Right lung (tissue), 2 donors: ENCODE measurements at regions not wholly inside any gene's neighbourhood (a gene's known extent, or its start where the extent isn't known, plus 50 kb on each side); places are given as distances from the start of the nearest gene placed in this dataset.

Experiments used
- DNase-seq, 2 donors: peaks; one replicate each; pipeline ENCODE4 v3.0.0-alpha.2; 2013

- DNase-seq: no peak
Observed at GRCh38 chr3:83302091-83302490, 1540.6 kb upstream of the GBE1 start.

- DNase-seq: no peak
Observed at GRCh38 chr3:83317605-83318004, 1556.2 kb upstream of the GBE1 start.

- DNase-seq: no peak
Observed at GRCh38 chr3:83320726-83321125, 1559.3 kb upstream of the GBE1 start.

- DNase-seq: no peak
Observed at GRCh38 chr3:83321457-83321856, 1560.0 kb upstream of the GBE1 start.

DNA sequence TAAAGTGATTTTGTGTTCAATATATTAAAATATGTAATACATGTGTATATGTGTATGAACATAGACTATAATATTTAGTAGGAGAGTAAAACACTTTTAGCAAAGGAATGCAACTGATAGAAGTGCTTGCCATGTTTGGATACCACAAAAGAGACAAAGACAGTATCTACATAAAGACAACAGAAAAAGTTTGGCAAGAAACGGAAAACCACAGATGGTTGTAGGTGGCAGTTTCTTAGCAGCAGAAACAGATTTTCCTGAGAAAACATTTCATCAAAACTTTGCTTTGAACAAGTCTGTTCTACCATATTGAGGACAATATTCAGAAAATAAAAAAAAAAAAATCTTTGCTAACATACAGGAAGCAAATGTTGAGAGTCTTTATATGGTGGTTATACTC is 1560.4 kb upstream of the GBE1 start:
- DNase-seq: no peak

DNA sequence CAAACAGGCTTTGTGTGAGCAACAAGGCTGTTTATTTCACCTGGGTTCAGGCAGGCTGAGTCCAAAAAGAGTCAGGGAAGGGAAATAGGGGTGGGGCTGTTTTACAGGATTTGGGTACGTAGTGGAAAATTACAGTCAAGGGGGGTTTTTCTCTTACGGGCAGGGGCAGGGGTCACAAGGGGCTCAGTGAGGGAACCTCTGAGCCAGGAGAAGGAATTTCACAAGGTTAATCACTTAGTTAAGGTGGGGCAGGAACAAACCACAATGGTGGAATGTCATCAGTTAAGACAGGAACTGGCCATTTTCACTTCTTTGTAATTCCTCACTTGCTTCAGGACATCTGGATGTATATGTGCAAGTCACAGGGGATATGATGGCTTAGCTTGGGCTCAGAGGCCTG is 1592.8 kb upstream of the GBE1 start:
- DNase-seq: no peak

DNA sequence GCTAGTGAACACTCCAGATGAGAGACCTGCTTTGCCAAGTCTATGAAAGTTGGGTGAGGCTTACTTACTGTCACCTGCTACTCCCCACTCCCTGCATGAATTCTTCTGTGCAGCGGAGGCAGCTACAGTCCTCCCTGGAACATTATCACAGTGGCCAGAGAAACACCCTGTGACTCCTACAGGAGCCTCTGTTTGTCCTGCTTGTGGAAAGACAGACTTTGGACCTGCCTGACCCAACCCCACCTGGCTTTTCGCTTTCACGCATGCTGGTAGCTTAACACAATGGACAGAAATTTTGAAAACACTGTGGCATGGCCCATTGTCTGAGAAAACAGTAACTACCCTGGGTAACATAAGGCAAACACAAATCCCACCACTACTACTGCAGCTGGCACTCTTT is 1565.5 kb upstream of the CADM2 start:
- no peak for DNase-seq

- no peak for DNase-seq
Observed at GRCh38 chr3:83403927-83404326, 1554.9 kb upstream of the CADM2 start.

DNA sequence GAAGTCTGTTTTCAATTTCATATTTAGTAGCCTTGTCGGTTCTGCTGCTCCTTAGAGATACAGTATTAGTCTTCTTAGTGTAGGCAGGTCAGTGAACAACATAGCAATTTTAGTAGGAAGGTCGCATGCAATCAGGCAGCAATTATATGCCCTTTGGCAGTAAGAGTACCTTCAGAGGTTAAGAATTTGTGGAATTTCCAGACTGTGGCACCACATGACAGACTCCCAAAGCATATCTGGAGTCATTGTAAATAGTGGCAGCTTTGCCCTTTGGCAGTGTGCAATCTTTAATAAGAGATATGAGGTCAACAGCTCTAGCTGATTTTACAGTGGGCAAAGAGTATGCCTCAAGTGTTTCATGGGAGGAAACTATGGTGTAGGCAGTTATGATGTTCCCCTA is 1532.5 kb upstream of the CADM2 start:
- DNase-seq: no peak

- no peak for DNase-seq
Observed at GRCh38 chr3:83434880-83435587, 1523.8 kb upstream of the CADM2 start.

DNA sequence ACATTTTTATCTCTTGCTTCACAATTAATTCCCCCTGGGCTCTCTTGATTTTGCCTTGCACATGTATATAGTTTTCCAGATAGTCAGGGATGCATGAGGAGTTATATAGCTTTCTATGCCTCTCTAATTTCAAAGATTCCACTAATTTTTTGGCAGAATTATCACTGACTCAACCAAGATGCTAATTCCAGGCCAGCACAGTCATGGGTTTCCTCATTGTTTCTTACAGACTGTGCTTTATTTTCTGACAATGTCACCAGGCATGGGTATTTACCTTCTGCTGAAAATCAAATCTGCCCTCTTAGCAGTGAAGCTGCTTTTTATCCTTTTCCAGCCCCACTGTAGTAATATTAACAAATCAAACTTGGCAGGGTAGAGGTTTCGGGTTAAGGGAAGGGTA is 1520.6 kb upstream of the CADM2 start:
- DNase-seq: no peak

DNA sequence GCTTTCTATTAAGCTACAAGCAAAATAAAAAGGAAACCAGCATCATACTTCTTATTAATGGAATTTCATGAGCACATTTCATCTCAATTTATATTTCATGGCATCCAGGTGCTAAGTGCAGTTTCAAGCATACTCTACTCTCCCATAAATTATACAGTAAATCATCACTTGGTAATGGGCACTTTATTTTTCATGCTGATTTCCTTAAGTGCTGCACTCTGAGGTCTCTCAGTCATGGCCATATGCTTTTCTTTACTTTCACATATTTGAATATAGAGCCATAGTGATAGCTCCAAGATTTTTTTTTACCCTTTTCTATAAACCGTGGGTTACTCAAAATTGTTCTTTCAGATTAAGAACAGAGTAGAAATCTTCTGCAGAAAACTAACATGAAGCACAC is 1505.7 kb upstream of the CADM2 start:
- DNase-seq: peak in 1 of 2 donors; percentile 12

DNA sequence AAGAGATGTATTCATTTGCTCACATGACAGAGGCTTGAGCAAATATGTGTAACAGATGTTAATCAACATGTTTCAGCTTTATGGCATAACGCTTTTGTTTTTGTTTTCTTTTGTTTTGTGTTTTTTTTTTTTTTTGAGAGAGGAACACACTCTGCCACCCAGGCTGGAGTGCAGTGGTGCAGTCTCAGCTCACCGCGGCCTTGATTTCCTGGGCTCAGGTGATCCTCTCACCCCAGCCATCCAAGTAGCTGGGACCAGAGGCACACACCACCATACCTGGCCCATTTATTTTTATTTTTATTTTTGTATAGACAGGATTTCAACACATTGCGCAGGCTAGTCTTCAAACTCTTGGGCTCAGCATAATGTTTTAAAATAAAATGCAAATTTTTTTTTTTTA is 1504.4 kb upstream of the CADM2 start:
- DNase-seq: no peak

DNA sequence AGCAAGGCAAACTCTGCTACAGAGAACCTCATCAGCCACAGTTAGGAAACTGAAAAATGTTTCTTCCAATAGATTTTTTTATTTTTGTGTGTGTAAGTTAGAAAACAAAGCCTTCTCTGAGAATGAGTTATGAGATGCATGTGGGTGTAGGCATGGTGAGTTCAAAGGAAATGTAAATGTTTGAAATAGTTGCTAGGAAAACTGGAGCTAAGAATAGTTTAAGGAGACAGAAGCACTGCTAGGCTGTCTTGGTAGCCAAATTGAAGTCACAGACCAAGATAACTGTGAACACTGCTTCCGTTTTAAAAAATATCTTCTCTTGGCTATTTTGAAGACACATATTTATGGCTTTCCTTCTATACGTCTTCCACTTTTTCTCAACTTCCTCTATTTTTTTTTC is 1501.2 kb upstream of the CADM2 start:
- DNase-seq: no peak

DNA sequence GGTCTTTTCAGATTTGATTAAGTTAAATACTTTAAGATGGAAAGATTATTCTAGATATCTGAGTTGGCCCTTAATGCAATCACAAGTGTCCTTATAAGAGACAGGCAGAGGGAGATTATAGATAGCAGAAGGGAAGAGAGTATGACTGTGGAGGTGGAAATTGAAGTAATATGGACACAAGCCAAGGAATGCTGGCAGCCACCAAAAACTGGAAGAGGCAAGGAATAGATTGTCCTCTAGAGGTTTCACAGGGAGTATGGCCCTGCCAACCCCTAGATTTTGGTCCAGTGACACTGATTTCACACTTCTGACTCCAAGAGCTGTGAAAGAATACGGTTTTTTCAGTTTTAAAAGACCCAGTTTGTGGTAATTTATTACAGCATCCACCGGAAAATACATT is 1498.7 kb upstream of the CADM2 start:
- DNase-seq: no peak

GRCh38 chr3:83461411-83461810 is 1497.4 kb upstream of the CADM2 start:
- DNase-seq: no peak

- DNase-seq: no peak
Observed at GRCh38 chr3:83477563-83477962, 1481.2 kb upstream of the CADM2 start.

- DNase-seq: no peak
Observed at GRCh38 chr3:83482402-83483070, 1476.3 kb upstream of the CADM2 start.

DNA sequence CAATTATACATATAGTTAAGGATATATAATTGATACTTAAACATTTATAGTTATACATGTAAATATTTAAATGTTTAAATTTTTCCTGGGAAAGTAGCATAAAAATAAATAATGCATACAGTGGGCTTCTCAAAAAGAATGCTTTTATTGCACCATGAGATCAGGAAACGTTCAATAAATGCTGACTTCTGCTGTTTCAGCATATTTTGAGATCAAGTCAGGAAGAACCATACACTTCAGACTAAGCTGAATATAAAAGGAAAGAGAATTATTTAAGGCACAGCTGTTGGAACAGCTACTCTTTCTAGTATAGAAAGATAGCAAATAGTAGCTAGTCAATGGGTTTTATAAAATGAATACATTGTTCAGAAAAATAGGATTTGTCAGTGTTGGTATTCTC is 1462.3 kb upstream of the CADM2 start:
- DNase-seq: no peak

GRCh38 chr3:83498361-83499016 is 1460.3 kb upstream of the CADM2 start:
- no peak for DNase-seq

- no peak for DNase-seq
Observed at GRCh38 chr3:83500422-83500821, 1458.4 kb upstream of the CADM2 start.

- DNase-seq: no peak
Observed at GRCh38 chr3:83500931-83501330, 1457.9 kb upstream of the CADM2 start.

GRCh38 chr3:83513051-83513450 is 1445.7 kb upstream of the CADM2 start:
- DNase-seq: no peak
